ENCODE measurements at regions not wholly inside any gene's neighbourhood (a gene's known extent, or its start where the extent isn't known, plus 50 kb on each side); places are given as distances from the start of the nearest gene placed in this dataset.

DNA sequence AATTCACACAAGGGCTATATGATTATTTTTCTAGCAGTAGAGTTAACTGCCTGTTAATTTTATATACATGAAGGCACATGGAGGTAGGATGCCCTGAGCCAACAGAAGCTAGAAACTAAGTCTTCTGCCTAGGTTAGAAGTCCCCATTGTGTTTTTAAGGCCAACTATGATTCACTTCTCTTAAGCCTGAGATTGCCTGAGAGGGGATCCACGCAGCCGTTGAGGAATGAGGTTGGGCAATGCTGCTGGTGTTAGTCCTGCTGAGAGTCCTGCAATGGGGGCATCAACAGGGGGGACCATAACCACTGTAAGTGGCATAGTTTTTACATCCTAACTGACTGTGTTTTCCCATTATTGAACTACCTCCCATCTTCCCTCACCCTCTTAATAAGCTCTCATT lies 60.1 kb upstream of the PFN2 start:
- no peak overlapping the region for H4K91ac ChIP-seq (ENCODE audit: insufficient read depth, low read depth, low read length)
- H3K9me3 ChIP-seq (ENCODE audit: control insufficient read depth, insufficient read depth, low read length) = no peaks in the 10 kb centered on the region
- CTCF ChIA-PET = no interaction called here

More for the DNA sequence above, 60.1 kb upstream of the PFN2 start:
- no peak overlapping the region for H2BK5ac ChIP-seq (ENCODE audit: low read depth, low read length, poor library complexity, severe bottlenecking)
- no peak for DNase-seq
- no peak overlapping the region for H3K4me3 ChIP-seq (ENCODE audit: insufficient read depth, low read depth, low read length)
- H3K56ac ChIP-seq (ENCODE audit: extremely low read depth, insufficient read depth, low read length) = no peak overlapping the region
- intact Hi-C loops (cut with micrococcal nuclease) = no loop called here
- no peak overlapping the region for H3K4me2 ChIP-seq (ENCODE audit: low read depth, low read length)
- H3K18ac ChIP-seq (ENCODE audit: low read depth, low read length) = no peak overlapping the region
- H2AFZ ChIP-seq (replicated peaks; ENCODE audit: low read length, poor library complexity) = no peak overlapping the region
- H3K9ac ChIP-seq (ENCODE audit: low read depth, low read length) = no peak overlapping the region
- no peaks in the 10 kb centered on the region for H3K79me1 ChIP-seq (ENCODE audit: low read depth in 1 of 2, low read length in 2 of 2)
- H4K20me1 ChIP-seq (ENCODE audit: insufficient read depth, low read length) = no peaks in the 10 kb centered on the region
- TF ChIP-seq RAD21 (IDR thresholded peaks at IDR 0.05; ENCODE audit: low read length) (no peak), CEBPB (IDR thresholded peaks at IDR 0.05; ENCODE audit: low read depth, low read length) (peak; percentile 20; the same call in 1 of the 2 replicates)
- no peak overlapping the region for H3K14ac ChIP-seq (replicated peaks; ENCODE audit: low read depth, low read length)
- no peak overlapping the region for H2BK20ac ChIP-seq (ENCODE audit: low read depth, low read length)
- POLR2A ChIA-PET (ENCODE audit: unreplicated experiment) = no interaction called here
- no peaks in the 10 kb centered on the region for H3K4me1 ChIP-seq (ENCODE audit: control insufficient read depth, insufficient read depth, low read length)
- no peak overlapping the region for H2AK9ac ChIP-seq (replicated peaks; ENCODE audit: low read depth, low read length, poor library complexity)
- H3K27me3 ChIP-seq (ENCODE audit: control insufficient read depth, insufficient read depth, low read length) = no peaks in the 10 kb centered on the region; the same call in none of the 2 replicates
- WGBS, 2 experiments (ENCODE audit: extremely low coverage in 2 of 2, insufficient read length in 1 of 2) = no CpG with 5 or more reads among the region's 2 CpGs
- H3K36me3 ChIP-seq (ENCODE audit: control insufficient read depth, insufficient read depth, low read length) = no peaks in the 10 kb centered on the region
- H3K27ac ChIP-seq (ENCODE audit: insufficient read depth, low read length) = no peak overlapping the region
- no peak overlapping the region for H2BK120ac ChIP-seq (ENCODE audit: low read depth, low read length)
- H2BK15ac ChIP-seq (ENCODE audit: low read depth, low read length) = no peak overlapping the region
- dilution Hi-C loops (cut with HindIII; ENCODE audit: low sequenced_read_pairs, unreplicated experiment) = no loop called here
- no peak overlapping the region for H4K8ac ChIP-seq (ENCODE audit: low read depth in 2 of 2, low read length in 2 of 2)
- no peak overlapping the region for H3K4ac ChIP-seq (ENCODE audit: low read depth, low read length)
- no peak overlapping the region for H4K5ac ChIP-seq (ENCODE audit: low read depth, low read length)
- no TSS peak for BruUV-seq (replicated peaks)
- no peak overlapping the region for H3K23ac ChIP-seq (ENCODE audit: low read depth, low read length)
- no peaks in the 10 kb centered on the region for H3K9me1 ChIP-seq (ENCODE audit: insufficient read depth, low read length)
- no peak overlapping the region for H2AK5ac ChIP-seq (ENCODE audit: low read depth, low read length)
- in situ Hi-C loops (cut with MboI; ENCODE audit: low sequenced_read_pairs) = no loop called here
- ATAC-seq (ENCODE audit: low read depth) = no peak

All from IMR-90 (cell line).